ENCODE measurements at regions not wholly inside any gene's neighbourhood (a gene's known extent, or its start where the extent isn't known, plus 50 kb on each side); places are given as distances from the start of the nearest gene placed in this dataset.

GRCh38 chr14:98705871-98706300 is 566.1 kb downstream of the BCL11B start:
- Histone ChIP-seq H3K4me1 (ENCODE audit: insufficient read depth, low read length) (peaks cover 8% of the 10 kb centered on the region), H3K27me3 (ENCODE audit: insufficient read depth, low read length) (no peaks in the 10 kb centered on the region), H3K9me3 (ENCODE audit: low read depth, low read length) (no peaks in the 10 kb centered on the region), H3K4me3 (ENCODE audit: low read length) (no peak overlapping the region)

- Histone ChIP-seq H3K4me1 (ENCODE audit: insufficient read depth, low read length) (peaks cover 8% of the 10 kb centered on the region), H3K27me3 (ENCODE audit: insufficient read depth, low read length) (no peaks in the 10 kb centered on the region), H3K4me3 (ENCODE audit: low read length) (no peak overlapping the region), H3K9me3 (ENCODE audit: low read depth, low read length) (no peaks in the 10 kb centered on the region)
These were observed 564.5 kb downstream of the BCL11B start for GRCh38 chr14:98707522-98707921.

GRCh38 chr14:98708555-98708954 is 563.4 kb downstream of the BCL11B start:
- Histone ChIP-seq H3K4me1 (ENCODE audit: insufficient read depth, low read length) (peaks cover 8% of the 10 kb centered on the region), H3K27me3 (ENCODE audit: insufficient read depth, low read length) (no peaks in the 10 kb centered on the region), H3K4me3 (ENCODE audit: low read length) (no peak overlapping the region), H3K9me3 (ENCODE audit: low read depth, low read length) (no peaks in the 10 kb centered on the region)

- Histone ChIP-seq H3K4me1 (ENCODE audit: insufficient read depth, low read length) (no peaks in the 10 kb centered on the region), H3K9me3 (ENCODE audit: low read depth, low read length) (no peaks in the 10 kb centered on the region), H3K4me3 (ENCODE audit: low read length) (no peak overlapping the region), H3K27me3 (ENCODE audit: insufficient read depth, low read length) (no peaks in the 10 kb centered on the region)
These were observed 560.5 kb downstream of the BCL11B start for GRCh38 chr14:98711453-98711852.

- H3K4me3 ChIP-seq (ENCODE audit: low read length) = no peak overlapping the region
- no peaks in the 10 kb centered on the region for H3K27me3 ChIP-seq (ENCODE audit: insufficient read depth, low read length)
- no peaks in the 10 kb centered on the region for H3K9me3 ChIP-seq (ENCODE audit: low read depth, low read length)
- H3K4me1 ChIP-seq (ENCODE audit: insufficient read depth, low read length) = no peaks in the 10 kb centered on the region
These were observed 557.2 kb downstream of the BCL11B start for GRCh38 chr14:98714626-98715425.

- no peaks in the 10 kb centered on the region for H3K27me3 ChIP-seq (ENCODE audit: insufficient read depth, low read length)
- H3K4me3 ChIP-seq (ENCODE audit: low read length) = no peak overlapping the region
- no peaks in the 10 kb centered on the region for H3K4me1 ChIP-seq (ENCODE audit: insufficient read depth, low read length)
- no peaks in the 10 kb centered on the region for H3K9me3 ChIP-seq (ENCODE audit: low read depth, low read length)
These were observed 555.9 kb downstream of the BCL11B start for GRCh38 chr14:98716133-98716532.

- Histone ChIP-seq H3K4me3 (ENCODE audit: low read length) (no peak overlapping the region), H3K4me1 (ENCODE audit: insufficient read depth, low read length) (no peaks in the 10 kb centered on the region), H3K9me3 (ENCODE audit: low read depth, low read length) (no peaks in the 10 kb centered on the region), H3K27me3 (ENCODE audit: insufficient read depth, low read length) (no peaks in the 10 kb centered on the region)
These were observed 550.9 kb downstream of the BCL11B start for GRCh38 chr14:98721061-98721460.

GRCh38 chr14:98724734-98725133 is 547.3 kb downstream of the BCL11B start:
- no peaks in the 10 kb centered on the region for H3K4me1 ChIP-seq (ENCODE audit: insufficient read depth, low read length)
- no peaks in the 10 kb centered on the region for H3K9me3 ChIP-seq (ENCODE audit: low read depth, low read length)

GRCh38 chr14:98725191-98725590 is 546.8 kb downstream of the BCL11B start:
- Histone ChIP-seq H3K4me1 (ENCODE audit: insufficient read depth, low read length) (no peaks in the 10 kb centered on the region), H3K9me3 (ENCODE audit: low read depth, low read length) (no peaks in the 10 kb centered on the region), H3K27me3 (ENCODE audit: insufficient read depth, low read length) (no peaks in the 10 kb centered on the region), H3K4me3 (ENCODE audit: low read length) (no peak overlapping the region)

More at GRCh38 chr14:98724734-98725133, 547.3 kb downstream of the BCL11B start:
- H3K27me3 ChIP-seq (ENCODE audit: insufficient read depth, low read length) = no peaks in the 10 kb centered on the region
- H3K4me3 ChIP-seq (ENCODE audit: low read length) = no peak overlapping the region

GRCh38 chr14:98725676-98726075 is 546.3 kb downstream of the BCL11B start:
- no peak overlapping the region for H3K4me3 ChIP-seq (ENCODE audit: low read length)

GRCh38 chr14:98726585-98727405 is 545.2 kb downstream of the BCL11B start:
- Histone ChIP-seq H3K4me1 (ENCODE audit: insufficient read depth, low read length) (no peaks in the 10 kb centered on the region), H3K4me3 (ENCODE audit: low read length) (no peak overlapping the region), H3K27me3 (ENCODE audit: insufficient read depth, low read length) (no peaks in the 10 kb centered on the region), H3K9me3 (ENCODE audit: low read depth, low read length) (no peaks in the 10 kb centered on the region)

More at GRCh38 chr14:98725676-98726075, 546.3 kb downstream of the BCL11B start:
- H3K27me3 ChIP-seq (ENCODE audit: insufficient read depth, low read length) = no peaks in the 10 kb centered on the region
- H3K4me1 ChIP-seq (ENCODE audit: insufficient read depth, low read length) = no peaks in the 10 kb centered on the region
- H3K9me3 ChIP-seq (ENCODE audit: low read depth, low read length) = no peaks in the 10 kb centered on the region

- Histone ChIP-seq H3K9me3 (ENCODE audit: low read depth, low read length) (no peaks in the 10 kb centered on the region), H3K27me3 (ENCODE audit: insufficient read depth, low read length) (no peaks in the 10 kb centered on the region), H3K4me3 (ENCODE audit: low read length) (no peak overlapping the region), H3K4me1 (ENCODE audit: insufficient read depth, low read length) (no peaks in the 10 kb centered on the region)
These were observed 544.0 kb downstream of the BCL11B start for GRCh38 chr14:98728024-98728423.

GRCh38 chr14:98728836-98729235 is 543.2 kb downstream of the BCL11B start:
- H3K27me3 ChIP-seq (ENCODE audit: insufficient read depth, low read length) = no peaks in the 10 kb centered on the region
- no peaks in the 10 kb centered on the region for H3K4me1 ChIP-seq (ENCODE audit: insufficient read depth, low read length)
- H3K4me3 ChIP-seq (ENCODE audit: low read length) = no peak overlapping the region
- no peaks in the 10 kb centered on the region for H3K9me3 ChIP-seq (ENCODE audit: low read depth, low read length)

- H3K27me3 ChIP-seq (ENCODE audit: insufficient read depth, low read length) = no peaks in the 10 kb centered on the region
These were observed 540.7 kb downstream of the BCL11B start for GRCh38 chr14:98731286-98731685.

GRCh38 chr14:98731701-98732100 is 540.3 kb downstream of the BCL11B start:
- no peak overlapping the region for H3K4me3 ChIP-seq (ENCODE audit: low read length)
- H3K9me3 ChIP-seq (ENCODE audit: low read depth, low read length) = no peaks in the 10 kb centered on the region
- no peaks in the 10 kb centered on the region for H3K4me1 ChIP-seq (ENCODE audit: insufficient read depth, low read length)
- H3K27me3 ChIP-seq (ENCODE audit: insufficient read depth, low read length) = no peaks in the 10 kb centered on the region

More at GRCh38 chr14:98731286-98731685, 540.7 kb downstream of the BCL11B start:
- Histone ChIP-seq H3K9me3 (ENCODE audit: low read depth, low read length) (no peaks in the 10 kb centered on the region), H3K4me3 (ENCODE audit: low read length) (no peak overlapping the region), H3K4me1 (ENCODE audit: insufficient read depth, low read length) (no peaks in the 10 kb centered on the region)
